CD14-positive monocyte (primary cell): ENCODE measurements at regions not wholly inside any gene's neighbourhood (a gene's known extent, or its start where the extent isn't known, plus 50 kb on each side); places are given as distances from the start of the nearest gene placed in this dataset.

ENCODE experiments used
- DNase-seq, 3 donors: peaks; one replicate each; pipeline ENCODE4 v3.0.0-alpha.2; 2011 to 2022
- H2AFZ ChIP-seq: 2 replicates; pipeline ENCODE4 v1.6.0; 2012; ENCODE audit warnings: mild to moderate bottlenecking, low read depth, low read length, inconsistent platforms; ENCODE audit not compliant: insufficient read depth, poor library complexity, severe bottlenecking
- H3K27ac ChIP-seq, 2 donors: 1 replicate in 1 of 2; 2 replicates in 1 of 2; pipeline ENCODE4 v1.5.1; 2012 to 2013; ENCODE audit warnings: low read length in 2 of 2, control low read depth in 1 of 2, inconsistent platforms in 1 of 2, low read depth in 1 of 2, mild to moderate bottlenecking in 1 of 2
- H3K27me3 ChIP-seq, 2 donors: one replicate each; pipeline versions ENCODE4 v1.6.0 to v1.6.1; 2011 to 2013; ENCODE audit warnings: low read length in 2 of 2; ENCODE audit not compliant: control insufficient read depth in 2 of 2, insufficient read depth in 2 of 2
- H3K36me3 ChIP-seq, 2 donors: replicated peaks in 1 of 2; 1 replicate in 1 of 2; 2 replicates in 1 of 2; pipeline versions ENCODE4 v1.5.1 to v1.6.1; 2012 to 2013; ENCODE audit warnings: low read length in 2 of 2, control low read depth in 1 of 2, inconsistent platforms in 1 of 2, mild to moderate bottlenecking in 1 of 2; ENCODE audit not compliant: insufficient read depth in 2 of 2, control insufficient read depth in 1 of 2
- H3K4me1 ChIP-seq, 2 donors: 1 replicate in 1 of 2; 2 replicates in 1 of 2; pipeline versions ENCODE4 v1.5.1 to v1.6.1; 2012 to 2013; ENCODE audit warnings: low read length in 2 of 2, control low read depth in 1 of 2, inconsistent platforms in 1 of 2, mild to moderate bottlenecking in 1 of 2, moderate library complexity in 1 of 2; ENCODE audit not compliant: insufficient read depth in 2 of 2, control insufficient read depth in 1 of 2
- H3K4me2 ChIP-seq: replicated peaks from 2 replicates; pipeline ENCODE3; 2012; ENCODE audit warnings: low read length, moderate library complexity, mild to moderate bottlenecking; ENCODE audit not compliant: poor library complexity, severe bottlenecking; ENCODE audit errors: extremely low read depth
- H3K4me3 ChIP-seq, 3 experiments: fragments of 200-600 bp in 1 of 3; sonication (generic) in 1 of 3; replicated peaks in 1 of 3; 1 replicate in 2 of 3; 2 replicates in 1 of 3; pipeline ENCODE4 v1.5.1; 2011 to 2013; ENCODE audit warnings: low read length in 3 of 3, mild to moderate bottlenecking in 3 of 3, control low read depth in 2 of 3, low read depth in 2 of 3, inconsistent platforms in 1 of 3, moderate library complexity in 1 of 3
- H3K79me2 ChIP-seq: 2 replicates; pipeline ENCODE4 v1.6.0; 2012; ENCODE audit warnings: mild to moderate bottlenecking, control low read depth, inconsistent platforms, low read length, moderate library complexity; ENCODE audit not compliant: insufficient read depth
- H3K9ac ChIP-seq: 2 replicates; pipeline ENCODE4 v1.6.0; 2017; ENCODE audit warnings: low read length, mild to moderate bottlenecking; ENCODE audit not compliant: insufficient read depth, poor library complexity, severe bottlenecking
- H3K9me3 ChIP-seq, 2 donors: replicated peaks in 1 of 2; 1 replicate in 1 of 2; 2 replicates in 1 of 2; pipeline versions ENCODE4 v1.5.1 to v1.6.1; 2012 to 2013; ENCODE audit warnings: low read length in 2 of 2, control low read depth in 1 of 2; ENCODE audit not compliant: control insufficient read depth in 1 of 2, insufficient read depth in 1 of 2
- H4K20me1 ChIP-seq: 2 replicates; pipeline ENCODE4 v1.6.0; 2012; ENCODE audit warnings: mild to moderate bottlenecking, low read length, control low read depth, moderate library complexity; ENCODE audit not compliant: insufficient read depth
- H3K27ac Mint-ChIP-seq, 7 donors: one replicate each; pipeline ENCODE4 v1.8.0; 2020; ENCODE audit warnings: mild to moderate bottlenecking in 7 of 7, mixed read lengths in 7 of 7, moderate library complexity in 6 of 7, inconsistent platforms in 2 of 7
- H3K27me3 Mint-ChIP-seq, 3 donors: one replicate each; pipeline ENCODE4 v1.8.0; 2021 to 2022; ENCODE audit warnings: low read depth in 3 of 3, mild to moderate bottlenecking in 3 of 3, mixed read lengths in 3 of 3, moderate library complexity in 3 of 3, inconsistent platforms in 1 of 3
- H3K36me3 Mint-ChIP-seq, 2 donors: one replicate each; pipeline ENCODE4 v1.8.0; 2020; ENCODE audit warnings: mixed read lengths in 2 of 2, inconsistent platforms in 1 of 2, mild to moderate bottlenecking in 1 of 2
- H3K4me1 Mint-ChIP-seq: one replicate; pipeline ENCODE4 v1.8.0; 2020; ENCODE audit warnings: mild to moderate bottlenecking, mixed read lengths
- H3K4me3 Mint-ChIP-seq, 2 donors: one replicate each; pipeline ENCODE4 v1.8.0; 2020; ENCODE audit warnings: mild to moderate bottlenecking in 2 of 2, mixed read lengths in 2 of 2, moderate library complexity in 1 of 2
- H3K9me3 Mint-ChIP-seq, 7 donors: one replicate each; pipeline ENCODE4 v1.8.0; 2020 to 2022; ENCODE audit warnings: mixed read lengths in 7 of 7, mild to moderate bottlenecking in 6 of 7, moderate library complexity in 6 of 7, inconsistent platforms in 2 of 7
- CTCF ChIP-seq: fragments of 200-600 bp; IDR thresholded peaks from one replicate; pipeline ENCODE4 v1.8.0; 2022; ENCODE audit warnings: antibody characterized with exemption, mild to moderate bottlenecking
- WGBS: methylation state at CpG from one replicate; pipeline ENCODE4 v1.1.5; 2013; ENCODE audit warnings: missing lambda C conversion rate; ENCODE audit not compliant: insufficient coverage; 5-methylcytosine and 5-hydroxymethylcytosine counted together
- intact Hi-C, 2 donors: fragments of 100-400 bp; cut with micrococcal nuclease; formaldehyde crosslinking; loops; one replicate each; pipeline versions ENCODE4 v1.15.0 to v1.15.1; 2023

GRCh38 chr3:59658274-59658673 is 608.4 kb upstream of the CFAP20DC start:
- Histone ChIP-seq H3K36me3 (no peaks in the 10 kb centered on the region), H3K4me2 (no peak overlapping the region), H3K4me3 (no peak overlapping the region), H4K20me1 (no peaks in the 10 kb centered on the region), H3K27me3 (no peaks in the 10 kb centered on the region), H3K79me2 (no peaks in the 10 kb centered on the region), H3K9ac (no peak overlapping the region), H3K4me1 (no peaks in the 10 kb centered on the region), H2AFZ (no peak overlapping the region), H3K27ac (no peak overlapping the region), H3K9me3 (no peaks in the 10 kb centered on the region)
- no peak for DNase-seq
- intact Hi-C loops = no loop called here
- no CpG with 5 or more reads among the region's 3 CpGs for WGBS
- H3K4me1 Mint-ChIP-seq = peaks cover 4% of the 10 kb centered on the region
- H3K9me3 Mint-ChIP-seq = peaks cover 0 to 8% (median 0%) of the 10 kb centered on the region in 7 donors
- no peak overlapping the region for H3K4me3 Mint-ChIP-seq
- H3K27me3 Mint-ChIP-seq = peaks cover 0 to 3% (median 0%) of the 10 kb centered on the region in 3 donors
- no peaks in the 10 kb centered on the region for H3K36me3 Mint-ChIP-seq
- TF ChIP-seq CTCF = no peak
- no peak overlapping the region for H3K27ac Mint-ChIP-seq

GRCh38 chr3:59655418-59656015 is 605.7 kb upstream of the CFAP20DC start:
- intact Hi-C loops = no loop called here

More at GRCh38 chr3:59655418-59656015, 605.7 kb upstream of the CFAP20DC start:
- Mint-ChIP-seq H3K4me1 (peaks cover 4% of the 10 kb centered on the region), H3K9me3 (peaks cover 2 to 14% (median 7%) of the 10 kb centered on the region in 7 donors), H3K27ac (no peak overlapping the region), H3K27me3 (peaks cover 0 to 3% (median 1%) of the 10 kb centered on the region in 3 donors), H3K4me3 (no peak overlapping the region), H3K36me3 (no peaks in the 10 kb centered on the region)
- Histone ChIP-seq H4K20me1 (no peaks in the 10 kb centered on the region), H3K27ac (no peak overlapping the region), H3K4me3 (no peak overlapping the region), H3K36me3 (no peaks in the 10 kb centered on the region), H3K79me2 (no peaks in the 10 kb centered on the region), H3K27me3 (no peaks in the 10 kb centered on the region), H3K9ac (no peak overlapping the region), H3K4me1 (no peaks in the 10 kb centered on the region), H3K4me2 (no peak overlapping the region), H2AFZ (no peak overlapping the region), H3K9me3 (peaks cover 0 to 2% of the 10 kb centered on the region in 2 donors)
- no peak for TF ChIP-seq CTCF
- WGBS = 92% methylated on average over 2 of the region's 5 CpGs
- DNase-seq = no peak
